H9 (cell line): ENCODE measurements at regions not wholly inside any gene's neighbourhood (a gene's known extent, or its start where the extent isn't known, plus 50 kb on each side); places are given as distances from the start of the nearest gene placed in this dataset.

Source experiments
- DNase-seq: peaks from one replicate; pipeline ENCODE4 v3.0.0-alpha.2; 2017
- H2AFZ ChIP-seq: one replicate; pipeline ENCODE4 v1.6.1; 2013; ENCODE audit warnings: mild to moderate bottlenecking, low read length, control low read depth, moderate library complexity
- H2AK5ac ChIP-seq: 2 replicates; pipeline ENCODE4 v1.6.1; 2013; ENCODE audit warnings: low read length, control low read depth, mixed read lengths; ENCODE audit not compliant: insufficient read length
- H2BK120ac ChIP-seq: one replicate; pipeline ENCODE4 v1.6.1; 2013; ENCODE audit warnings: low read depth, mild to moderate bottlenecking, low read length, control low read depth, inconsistent platforms; ENCODE audit not compliant: poor library complexity, severe bottlenecking
- H2BK12ac ChIP-seq: 2 replicates; pipeline ENCODE4 v1.6.1; 2013; ENCODE audit warnings: low read length, control low read depth, mixed read lengths, low read depth; ENCODE audit not compliant: insufficient read length
- H2BK15ac ChIP-seq: 2 replicates; pipeline ENCODE4 v1.6.1; 2013; ENCODE audit warnings: low read depth, low read length, control low read depth
- H2BK20ac ChIP-seq: one replicate; pipeline ENCODE4 v1.6.1; 2013; ENCODE audit warnings: low read depth, mild to moderate bottlenecking, low read length, control low read depth, inconsistent platforms; ENCODE audit not compliant: poor library complexity, severe bottlenecking
- H2BK5ac ChIP-seq: 2 replicates; pipeline ENCODE4 v1.6.1; 2013; ENCODE audit warnings: low read length, control low read depth, mixed read lengths; ENCODE audit not compliant: insufficient read length
- H3K14ac ChIP-seq: 2 replicates; pipeline ENCODE4 v1.6.1; 2013; ENCODE audit warnings: low read length, control low read depth; ENCODE audit not compliant: insufficient read depth
- H3K18ac ChIP-seq: 2 replicates; pipeline ENCODE4 v1.6.1; 2013; ENCODE audit warnings: low read depth, mild to moderate bottlenecking, mixed read lengths, low read length, control low read depth; ENCODE audit not compliant: insufficient read length
- H3K23ac ChIP-seq: 2 replicates; pipeline ENCODE4 v1.6.1; 2013; ENCODE audit warnings: low read length, control low read depth, mixed read lengths, low read depth; ENCODE audit not compliant: insufficient read length
- H3K23me2 ChIP-seq: 2 replicates; pipeline ENCODE4 v1.6.1; 2013; ENCODE audit warnings: low read depth, mild to moderate bottlenecking, mixed read lengths, low read length, control low read depth; ENCODE audit not compliant: insufficient read length, poor library complexity, severe bottlenecking
- H3K27ac ChIP-seq: 2 replicates; pipeline ENCODE4 v1.5.1; 2013; ENCODE audit warnings: low read length, control low read depth, mixed read lengths, low read depth; ENCODE audit not compliant: insufficient read length
- H3K27me3 ChIP-seq: 2 replicates; pipeline ENCODE4 v1.6.1; 2013; ENCODE audit warnings: low read length, control low read depth, inconsistent platforms; ENCODE audit not compliant: insufficient read depth
- H3K4ac ChIP-seq: 2 replicates; pipeline ENCODE4 v1.6.1; 2013; ENCODE audit warnings: low read depth, mild to moderate bottlenecking, control low read depth, inconsistent platforms, low read length, moderate library complexity
- H3K4me1 ChIP-seq: 2 replicates; pipeline ENCODE4 v1.6.1; 2013; ENCODE audit warnings: low read length, control low read depth, inconsistent platforms; ENCODE audit not compliant: insufficient read depth
- H3K4me2 ChIP-seq: 2 replicates; pipeline ENCODE4 v1.6.1; 2013; ENCODE audit warnings: low read length, control low read depth, mixed read lengths; ENCODE audit not compliant: insufficient read length, insufficient read depth
- H3K56ac ChIP-seq: 2 replicates; pipeline ENCODE4 v1.6.1; 2013; ENCODE audit warnings: low read depth, mild to moderate bottlenecking, mixed read lengths, low read length, control low read depth; ENCODE audit not compliant: insufficient read length
- H3K79me1 ChIP-seq: 2 replicates; pipeline ENCODE4 v1.6.1; 2013; ENCODE audit warnings: low read depth, mild to moderate bottlenecking, moderate library complexity, low read length, control low read depth, inconsistent platforms; ENCODE audit not compliant: insufficient read depth, poor library complexity, severe bottlenecking
- H3K79me2 ChIP-seq: 2 replicates; pipeline ENCODE4 v1.6.1; 2013; ENCODE audit warnings: low read length, control low read depth, inconsistent platforms; ENCODE audit not compliant: insufficient read depth
- H3K9ac ChIP-seq: 2 replicates; pipeline ENCODE4 v1.6.1; 2013; ENCODE audit warnings: low read length, control low read depth, mixed read lengths; ENCODE audit not compliant: insufficient read length; ENCODE audit errors: extremely low read depth
- H3K9me3 ChIP-seq: one replicate; pipeline ENCODE4 v1.6.1; 2013; ENCODE audit warnings: low read depth, low read length, inconsistent platforms; ENCODE audit not compliant: control insufficient read depth
- H3T11ph ChIP-seq: one replicate; pipeline ENCODE4 v1.6.1; 2013; ENCODE audit warnings: mild to moderate bottlenecking, low read length, control low read depth, inconsistent platforms
- H4K20me1 ChIP-seq: one replicate; pipeline ENCODE4 v1.6.1; 2013; ENCODE audit not compliant: control insufficient read depth, insufficient read length, insufficient read depth
- H4K5ac ChIP-seq: 2 replicates; pipeline ENCODE4 v1.6.1; 2013; ENCODE audit warnings: low read depth, mild to moderate bottlenecking, mixed read lengths, low read length, control low read depth; ENCODE audit not compliant: insufficient read length
- H4K8ac ChIP-seq: replicated peaks from 2 replicates; pipeline ENCODE4 v1.6.1; 2013; ENCODE audit warnings: low read length, control low read depth, mixed read lengths, low read depth; ENCODE audit not compliant: insufficient read length
- H4K91ac ChIP-seq: 2 replicates; pipeline ENCODE4 v1.6.1; 2013; ENCODE audit warnings: low read depth, mild to moderate bottlenecking, moderate library complexity, mixed read lengths, low read length, control low read depth; ENCODE audit not compliant: insufficient read length
- H3K27ac Mint-ChIP-seq, 3 experiments: 2 replicates in 2 of 3; 3 replicates in 1 of 3; pipeline ENCODE4 v1.8.0; 2020 to 2021; ENCODE audit warnings: mixed read lengths in 3 of 3, mild to moderate bottlenecking in 1 of 3, moderate library complexity in 1 of 3
- H3K27me3 Mint-ChIP-seq: 2 replicates; pipeline ENCODE4 v1.8.0; 2021; ENCODE audit warnings: low read depth, mild to moderate bottlenecking, moderate library complexity, mixed read lengths
- H3K36me3 Mint-ChIP-seq, 3 experiments: 2 replicates in 2 of 3; 3 replicates in 1 of 3; pipeline ENCODE4 v1.8.0; 2020 to 2021; ENCODE audit warnings: low read depth in 3 of 3, mixed read lengths in 3 of 3; ENCODE audit not compliant: insufficient read depth in 1 of 3
- H3K4me1 Mint-ChIP-seq, 2 experiments: 2 replicates each; pipeline ENCODE4 v1.8.0; 2020; ENCODE audit warnings: mixed read lengths in 2 of 2
- H3K4me3 Mint-ChIP-seq, 2 experiments: 2 replicates in 1 of 2; 3 replicates in 1 of 2; pipeline ENCODE4 v1.8.0; 2020 to 2021; ENCODE audit warnings: mild to moderate bottlenecking in 2 of 2, mixed read lengths in 2 of 2, moderate library complexity in 1 of 2
- H3K9me3 Mint-ChIP-seq, 2 experiments: 2 replicates in 1 of 2; 3 replicates in 1 of 2; pipeline ENCODE4 v1.8.0; 2020; ENCODE audit warnings: mild to moderate bottlenecking in 2 of 2, mixed read lengths in 2 of 2, moderate library complexity in 1 of 2
- TF ChIP-seq, protein P1 (sequence below): fragments of 200-600 bp; sonication (generic); conservative IDR thresholded peaks from 3 replicates; pipeline ENCODE4 v1.8.0; 2021; ENCODE audit warnings: antibody characterized with exemption, mild to moderate bottlenecking

DNA sequence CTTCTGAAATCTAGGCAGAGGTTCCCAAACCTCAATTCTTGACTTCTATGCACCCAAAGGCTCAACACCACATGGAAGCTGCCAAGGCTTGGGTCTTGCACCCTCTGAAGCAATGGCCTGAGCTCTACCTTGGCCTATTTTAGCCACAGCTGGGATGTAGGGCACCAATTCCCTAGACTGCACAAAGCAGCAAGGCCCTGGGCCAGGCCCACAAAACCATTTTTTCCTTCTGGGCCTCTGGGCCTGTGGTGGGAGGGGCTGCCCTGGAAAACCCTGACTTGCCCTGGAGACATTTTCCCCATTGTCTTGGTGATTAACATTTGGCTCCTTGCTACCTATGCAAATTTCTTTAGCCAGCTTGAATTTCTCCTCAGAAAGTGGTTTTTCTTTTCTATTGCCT lies 315.2 kb downstream of the DCDC2C start:
- Histone ChIP-seq H4K20me1 (no peaks in the 10 kb centered on the region), H3K4ac (no peak overlapping the region), H3K4me2 (no peak overlapping the region), H3K79me2 (no peaks in the 10 kb centered on the region), H2AK5ac (no peak overlapping the region), H3K14ac (no peak overlapping the region), H3K27me3 (no peaks in the 10 kb centered on the region), H3K9ac (no peak overlapping the region), H3K23ac (no peak overlapping the region), H2BK20ac (no peak overlapping the region), H3K23me2 (no peaks in the 10 kb centered on the region), H3K56ac (no peak overlapping the region), H2BK12ac (no peak overlapping the region), H3K4me1 (no peaks in the 10 kb centered on the region), H2AFZ (no peak overlapping the region), H4K91ac (no peak overlapping the region), H4K5ac (no peak overlapping the region), H2BK120ac (no peak overlapping the region), H3K79me1 (no peaks in the 10 kb centered on the region), H3K9me3 (no peaks in the 10 kb centered on the region), H3K27ac (no peak overlapping the region), H3K18ac (no peak overlapping the region), H3T11ph (no peak overlapping the region), H2BK15ac (no peak overlapping the region), H2BK5ac (no peak overlapping the region), H4K8ac (no peak overlapping the region)
- peaks cover 27 to 59% of the 10 kb centered on the region in 2 experiments for H3K9me3 Mint-ChIP-seq
- H3K27ac Mint-ChIP-seq, result no peak overlapping the region
- DNase-seq, result no peak
- H3K4me1 Mint-ChIP-seq, result no peaks in the 10 kb centered on the region
- H3K36me3 Mint-ChIP-seq, result peaks cover 11 to 29% (median 23%) of the 10 kb centered on the region in 3 experiments
- no peak overlapping the region for H3K4me3 Mint-ChIP-seq
- no peaks in the 10 kb centered on the region; the same call in none of the 2 replicates for H3K27me3 Mint-ChIP-seq
- TF ChIP-seq, protein P1, sequence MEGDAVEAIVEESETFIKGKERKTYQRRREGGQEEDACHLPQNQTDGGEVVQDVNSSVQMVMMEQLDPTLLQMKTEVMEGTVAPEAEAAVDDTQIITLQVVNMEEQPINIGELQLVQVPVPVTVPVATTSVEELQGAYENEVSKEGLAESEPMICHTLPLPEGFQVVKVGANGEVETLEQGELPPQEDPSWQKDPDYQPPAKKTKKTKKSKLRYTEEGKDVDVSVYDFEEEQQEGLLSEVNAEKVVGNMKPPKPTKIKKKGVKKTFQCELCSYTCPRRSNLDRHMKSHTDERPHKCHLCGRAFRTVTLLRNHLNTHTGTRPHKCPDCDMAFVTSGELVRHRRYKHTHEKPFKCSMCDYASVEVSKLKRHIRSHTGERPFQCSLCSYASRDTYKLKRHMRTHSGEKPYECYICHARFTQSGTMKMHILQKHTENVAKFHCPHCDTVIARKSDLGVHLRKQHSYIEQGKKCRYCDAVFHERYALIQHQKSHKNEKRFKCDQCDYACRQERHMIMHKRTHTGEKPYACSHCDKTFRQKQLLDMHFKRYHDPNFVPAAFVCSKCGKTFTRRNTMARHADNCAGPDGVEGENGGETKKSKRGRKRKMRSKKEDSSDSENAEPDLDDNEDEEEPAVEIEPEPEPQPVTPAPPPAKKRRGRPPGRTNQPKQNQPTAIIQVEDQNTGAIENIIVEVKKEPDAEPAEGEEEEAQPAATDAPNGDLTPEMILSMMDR, result no peak
